Lung (tissue), 11 donors: ENCODE measurements at regions not wholly inside any gene's neighbourhood (a gene's known extent, or its start where the extent isn't known, plus 50 kb on each side); places are given as distances from the start of the nearest gene placed in this dataset.

Experiments
- ATAC-seq: fragments of 200-7000 bp; cut with Tn5 transposase; one replicate; pipeline ENCODE4 v1.9.1; 2020; ENCODE audit warnings: moderate number of reproducible peaks; ENCODE audit not compliant: insufficient read depth, low FRiP score
- DNase-seq, 3 donors: peaks; one replicate each; pipeline ENCODE4 v3.0.0-alpha.2; 2013 to 2017
- H3K27ac ChIP-seq, 2 donors: one replicate each; pipeline ENCODE4 v1.5.1; 2013; ENCODE audit warnings: mild to moderate bottlenecking in 2 of 2, moderate library complexity in 2 of 2, control low read depth in 1 of 2, inconsistent platforms in 1 of 2, low read depth in 1 of 2, low read length in 1 of 2
- H3K27me3 ChIP-seq, 3 donors: one replicate each; pipeline ENCODE4 v1.5.1; 2013; ENCODE audit warnings: low read length in 2 of 3; ENCODE audit not compliant: control insufficient read depth in 3 of 3, insufficient read depth in 3 of 3
- H3K36me3 ChIP-seq, 4 donors: one replicate each; pipeline ENCODE4 v1.5.1; 2013; ENCODE audit warnings: low read length in 4 of 4, mild to moderate bottlenecking in 1 of 4, moderate library complexity in 1 of 4; ENCODE audit not compliant: control insufficient read depth in 4 of 4, insufficient read depth in 4 of 4
- H3K4me1 ChIP-seq, 5 donors: one replicate each; pipeline ENCODE4 v1.5.1; 2013; ENCODE audit warnings: low read length in 5 of 5, mild to moderate bottlenecking in 2 of 5, moderate library complexity in 1 of 5; ENCODE audit not compliant: control insufficient read depth in 5 of 5, insufficient read depth in 5 of 5
- H3K4me3 ChIP-seq: one replicate; pipeline ENCODE4 v1.5.1; 2013; ENCODE audit warnings: mild to moderate bottlenecking, control low read depth, moderate library complexity
- H3K9ac ChIP-seq, 2 donors: one replicate each; pipeline ENCODE4 v1.5.1; 2013; ENCODE audit warnings: low read length in 2 of 2, control low read depth in 1 of 2; ENCODE audit not compliant: insufficient read depth in 1 of 2
- H3K9me3 ChIP-seq, 4 donors: one replicate each; pipeline ENCODE4 v1.5.1; 2013; ENCODE audit warnings: low read length in 3 of 4, mild to moderate bottlenecking in 1 of 4, moderate library complexity in 1 of 4; ENCODE audit not compliant: control insufficient read depth in 4 of 4, insufficient read depth in 3 of 4
- WGBS, 2 donors: extraction: QIAGEN DNeasy Blood & Tissue Kit; methylation state at CpG; one replicate each; pipeline ENCODE4 v1.1.7; 2013; 5-methylcytosine and 5-hydroxymethylcytosine counted together
- TF ChIP-seq, protein P1 (sequence below): IDR thresholded peaks from 2 replicates; pipeline ENCODE4 v1.5.1; 2012; ENCODE audit warnings: mild to moderate bottlenecking; ENCODE audit errors: control extremely low read depth, extremely low read depth
- donor health status: control.
- donor health status: control.
- donor health status: Bipolar disorder and iron deficiency.
- donor health status: healthy.
- donor health status: DM: yes; HTN: yes; CAD: no.

DNA sequence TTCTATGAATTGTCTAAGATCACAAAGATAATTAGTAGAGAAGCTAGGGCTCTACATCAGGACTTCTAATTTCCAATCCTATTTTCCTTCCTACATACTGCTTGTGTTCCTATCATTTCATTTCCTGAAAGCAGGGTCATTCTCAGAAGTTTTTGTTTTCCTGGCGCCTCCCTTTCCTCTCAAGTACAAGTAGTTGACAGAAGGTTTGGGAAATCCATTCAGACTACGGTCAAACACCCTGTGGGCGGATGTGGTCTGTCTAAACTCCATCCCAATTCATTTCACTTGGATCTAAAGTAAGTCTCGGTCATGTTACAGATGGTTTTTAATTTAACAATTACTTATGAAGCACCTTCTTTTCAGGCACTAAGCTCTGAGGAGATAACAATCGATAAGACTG, 221.4 kb downstream of the MTERF1 start:
- no peaks in the 10 kb centered on the region for H3K9me3 ChIP-seq
- H3K27me3 ChIP-seq = no peaks in the 10 kb centered on the region
- H3K9ac ChIP-seq = no peak overlapping the region
- TF ChIP-seq, protein P1, sequence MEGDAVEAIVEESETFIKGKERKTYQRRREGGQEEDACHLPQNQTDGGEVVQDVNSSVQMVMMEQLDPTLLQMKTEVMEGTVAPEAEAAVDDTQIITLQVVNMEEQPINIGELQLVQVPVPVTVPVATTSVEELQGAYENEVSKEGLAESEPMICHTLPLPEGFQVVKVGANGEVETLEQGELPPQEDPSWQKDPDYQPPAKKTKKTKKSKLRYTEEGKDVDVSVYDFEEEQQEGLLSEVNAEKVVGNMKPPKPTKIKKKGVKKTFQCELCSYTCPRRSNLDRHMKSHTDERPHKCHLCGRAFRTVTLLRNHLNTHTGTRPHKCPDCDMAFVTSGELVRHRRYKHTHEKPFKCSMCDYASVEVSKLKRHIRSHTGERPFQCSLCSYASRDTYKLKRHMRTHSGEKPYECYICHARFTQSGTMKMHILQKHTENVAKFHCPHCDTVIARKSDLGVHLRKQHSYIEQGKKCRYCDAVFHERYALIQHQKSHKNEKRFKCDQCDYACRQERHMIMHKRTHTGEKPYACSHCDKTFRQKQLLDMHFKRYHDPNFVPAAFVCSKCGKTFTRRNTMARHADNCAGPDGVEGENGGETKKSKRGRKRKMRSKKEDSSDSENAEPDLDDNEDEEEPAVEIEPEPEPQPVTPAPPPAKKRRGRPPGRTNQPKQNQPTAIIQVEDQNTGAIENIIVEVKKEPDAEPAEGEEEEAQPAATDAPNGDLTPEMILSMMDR = no peak
- 77 to 81% methylated on average over 5 of the region's 5 CpGs for WGBS, 2 donors
- ATAC-seq (no peak), DNase-seq (no peak)
- no peaks in the 10 kb centered on the region for H3K36me3 ChIP-seq
- H3K4me3 ChIP-seq = no peak overlapping the region
- peaks cover 0 to 10% (median 0%) of the 10 kb centered on the region in 5 donors for H3K4me1 ChIP-seq
- H3K27ac ChIP-seq = no peak overlapping the region

DNA sequence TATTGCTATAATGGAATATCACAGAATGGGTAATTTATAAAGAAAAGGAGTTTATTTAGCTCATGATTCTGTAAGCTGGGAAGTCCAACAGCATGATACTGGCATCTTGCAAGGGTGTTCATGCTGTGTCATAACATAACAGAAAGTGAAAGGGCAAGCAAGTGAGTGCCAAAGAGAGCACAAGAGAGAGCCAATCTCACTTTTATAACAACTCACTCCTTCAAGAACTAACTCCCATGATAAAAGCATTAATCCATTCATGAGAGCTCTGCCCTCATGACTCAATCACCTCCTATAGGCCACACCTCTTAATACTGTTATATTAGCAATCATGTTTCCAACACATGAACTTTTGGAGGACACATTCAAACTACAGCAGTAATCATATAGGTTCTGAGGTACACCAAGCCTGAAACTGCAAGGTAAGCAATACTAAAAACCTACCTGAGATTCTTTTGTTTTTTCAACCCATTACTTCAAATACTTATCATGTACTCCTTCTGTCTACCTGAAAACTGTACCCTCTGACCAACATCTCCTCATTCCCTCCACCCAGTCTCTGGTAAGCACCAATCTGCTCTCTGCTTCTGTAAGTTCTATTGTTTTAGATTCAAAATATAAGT, 219.7 kb downstream of the MTERF1 start:
- Histone ChIP-seq H3K36me3 (no peaks in the 10 kb centered on the region), H3K27me3 (no peaks in the 10 kb centered on the region), H3K4me1 (peaks cover 0 to 10% (median 0%) of the 10 kb centered on the region in 5 donors), H3K4me3 (no peak overlapping the region), H3K27ac (no peak overlapping the region), H3K9me3 (no peaks in the 10 kb centered on the region), H3K9ac (no peak overlapping the region)
- DNase-seq (no peak), ATAC-seq (no peak)
- TF ChIP-seq, protein P1 = no peak

DNA sequence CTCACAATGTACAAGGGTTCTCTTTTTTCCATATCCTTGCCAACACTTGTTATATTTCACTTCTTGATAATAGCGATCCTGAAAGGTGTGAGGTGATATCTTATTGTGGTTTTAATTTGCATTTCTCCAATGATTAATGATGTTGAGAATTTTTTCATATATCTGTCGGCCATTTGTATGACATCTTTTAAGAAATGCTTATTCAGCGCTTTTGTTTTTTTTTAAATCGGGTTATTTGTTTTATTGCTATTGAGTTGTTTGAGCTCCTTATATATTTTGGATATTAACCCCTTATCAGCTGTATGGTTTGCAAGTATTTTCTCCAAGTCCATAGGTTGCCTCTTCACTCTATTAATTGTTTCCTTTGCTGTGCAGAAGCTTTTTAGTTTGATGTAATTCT, 218.8 kb downstream of the MTERF1 start:
- DNase-seq = no peak
- no peak overlapping the region for H3K9ac ChIP-seq

More for the DNA sequence above, 218.8 kb downstream of the MTERF1 start:
- TF ChIP-seq, protein P1 = no peak
- Histone ChIP-seq H3K9me3 (no peaks in the 10 kb centered on the region), H3K4me1 (peaks cover 0 to 3% (median 0%) of the 10 kb centered on the region in 5 donors), H3K27ac (no peak overlapping the region), H3K36me3 (no peaks in the 10 kb centered on the region), H3K27me3 (no peaks in the 10 kb centered on the region), H3K4me3 (no peak overlapping the region)
- no peak for ATAC-seq
- 89 to 93% methylated on average over 4 of the region's 4 CpGs for WGBS, 2 donors
